ENCODE measurements at regions not wholly inside any gene's neighbourhood (a gene's known extent, or its start where the extent isn't known, plus 50 kb on each side); places are given as distances from the start of the nearest gene placed in this dataset.

DNA sequence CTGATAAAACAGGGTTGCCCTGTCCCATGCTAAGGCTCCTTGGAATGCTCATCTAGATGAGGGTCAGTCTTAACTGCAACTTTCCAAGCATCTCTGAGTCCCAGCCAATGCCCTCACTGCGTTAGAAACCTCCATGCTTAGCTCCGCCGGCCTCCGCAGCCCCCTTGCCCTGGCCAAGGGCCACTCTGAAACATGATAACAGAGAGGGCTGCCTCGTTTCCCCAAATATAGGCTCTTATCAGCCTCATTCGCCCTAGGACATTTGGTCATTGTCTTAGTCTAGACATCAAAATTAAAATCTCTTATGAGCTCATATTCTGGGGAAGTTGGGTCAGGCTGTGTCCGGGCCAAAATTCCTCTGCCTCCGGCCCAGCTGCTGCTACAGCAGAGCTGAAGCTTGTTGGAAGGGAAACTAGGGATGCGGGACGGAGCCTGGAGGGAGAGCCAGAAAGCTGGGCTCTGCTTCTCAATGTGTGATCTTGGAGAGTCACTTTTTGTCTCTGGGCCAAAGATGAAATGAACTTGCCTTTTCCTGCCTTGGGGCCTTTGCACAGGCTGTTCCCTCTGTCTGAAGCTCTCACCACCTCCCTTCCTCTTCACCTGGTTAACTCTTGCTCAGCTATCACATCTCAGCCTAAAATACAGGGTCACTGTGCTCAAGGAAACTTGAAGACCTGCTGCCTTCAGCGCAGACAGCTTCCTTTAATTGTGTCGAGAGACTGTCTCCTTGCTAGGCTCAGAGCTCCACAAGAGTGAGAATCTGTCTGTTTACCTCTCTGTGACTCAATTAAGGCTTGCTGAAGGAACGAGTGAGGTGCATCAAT is 191.3 kb downstream of the RGS3 start:
- Histone ChIP-seq H3K9ac (ENCODE audit: low read depth in 2 of 2, low read length in 2 of 2) (no peak overlapping the region), H3K4me1 (no peaks in the 10 kb centered on the region), H3K9me3 (no peaks in the 10 kb centered on the region), H3K27me3 (no peaks in the 10 kb centered on the region), H3K36me3 (no peaks in the 10 kb centered on the region), H3K4me3 (no peak overlapping the region), H3K27ac (peak overlapping the region; percentile 24)
- DNase-seq: no peak
- intact Hi-C loops (cut with DNase I): loop anchor here (1.0 to 10.0 kb wide), 4 partner anchors 64 to 380 kb away; partner anchors contain the start of genes CDC26, PRPF4 and RGS3
- no peak for TF ChIP-seq CTCF (IDR thresholded peaks at IDR 0.05)

- intact Hi-C loops (cut with DNase I): loop anchor here (5.0 to 10.0 kb wide), 3 partner anchors 195 to 382 kb away; partner anchors contain the start of genes CDC26, PRPF4 and RGS3
Observed at GRCh38 chr9:113656771-113657670, 193.5 kb downstream of the RGS3 start.

GRCh38 chr9:113657765-113658544 is 194.4 kb downstream of the RGS3 start:
- TF ChIP-seq CTCF (IDR thresholded peaks at IDR 0.05): peak; percentile 94
- Histone ChIP-seq H3K4me3 (no peak overlapping the region), H3K9me3 (no peaks in the 10 kb centered on the region), H3K9ac (ENCODE audit: low read depth in 2 of 2, low read length in 2 of 2) (peak overlapping the region in 1 of 2 donors; percentile 43), H3K27me3 (no peaks in the 10 kb centered on the region), H3K27ac (no peak overlapping the region), H3K4me1 (no peaks in the 10 kb centered on the region), H3K36me3 (no peaks in the 10 kb centered on the region)
- intact Hi-C loops (cut with DNase I): loop anchor here (2.0 to 10.0 kb wide), 4 partner anchors 196 to 383 kb away; partner anchors contain the start of genes CDC26, PRPF4 and RGS3
- DNase-seq: peak; percentile 88

More at GRCh38 chr9:113656771-113657670, 193.5 kb downstream of the RGS3 start:
- no peak for TF ChIP-seq CTCF (IDR thresholded peaks at IDR 0.05)
- Histone ChIP-seq H3K27me3 (no peaks in the 10 kb centered on the region), H3K9ac (ENCODE audit: low read depth in 2 of 2, low read length in 2 of 2) (no peak overlapping the region), H3K9me3 (no peaks in the 10 kb centered on the region), H3K36me3 (no peaks in the 10 kb centered on the region), H3K4me3 (no peak overlapping the region), H3K4me1 (no peaks in the 10 kb centered on the region), H3K27ac (no peak overlapping the region)
- DNase-seq: no peak

DNA sequence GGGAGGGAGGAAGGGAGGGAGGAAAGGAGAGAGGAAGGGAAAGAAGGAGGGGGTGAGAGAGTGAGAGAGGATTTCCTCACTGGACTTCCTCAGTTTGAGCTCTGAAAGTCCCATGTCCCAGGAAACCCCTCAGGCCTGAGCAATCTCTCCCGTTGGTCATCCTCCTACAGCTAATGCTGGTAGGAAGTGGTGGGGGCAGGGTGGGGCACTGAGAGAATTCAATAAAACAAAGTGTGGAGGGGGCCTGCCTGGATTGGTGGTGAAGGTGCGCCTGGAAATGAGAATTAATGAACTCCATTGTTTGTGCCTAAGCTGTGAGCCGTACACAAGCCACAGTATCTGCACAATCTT is 195.0 kb downstream of the RGS3 start:
- Histone ChIP-seq H3K36me3 (no peaks in the 10 kb centered on the region), H3K9me3 (no peaks in the 10 kb centered on the region), H3K4me3 (no peak overlapping the region), H3K4me1 (no peaks in the 10 kb centered on the region), H3K9ac (ENCODE audit: low read depth in 2 of 2, low read length in 2 of 2) (peak overlapping the region in 1 of 2 donors; percentile 43), H3K27me3 (no peaks in the 10 kb centered on the region), H3K27ac (no peak overlapping the region)
- no peak for TF ChIP-seq CTCF (IDR thresholded peaks at IDR 0.05)
- no peak for DNase-seq
- intact Hi-C loops (cut with DNase I): loop anchor here (2.0 to 10.0 kb wide), 4 partner anchors 196 to 384 kb away; partner anchors contain the start of genes CDC26, PRPF4 and RGS3
